ENCODE measurements at regions not wholly inside any gene's neighbourhood (a gene's known extent, or its start where the extent isn't known, plus 50 kb on each side); places are given as distances from the start of the nearest gene placed in this dataset.

GRCh38 chr5:21694567-21694966 is 1158.6 kb downstream of the CDH12 start:
- no peak for DNase-seq (ENCODE audit: low read depth)

- no peak for DNase-seq (ENCODE audit: low read depth)
Measured at GRCh38 chr5:21693591-21693990, 1159.6 kb downstream of the CDH12 start.

GRCh38 chr5:21689587-21689986 is 1163.6 kb downstream of the CDH12 start:
- DNase-seq (ENCODE audit: low read depth): peak; percentile 19

- DNase-seq (ENCODE audit: low read depth): peak; percentile 71
Measured at GRCh38 chr5:21688655-21689054, 1164.5 kb downstream of the CDH12 start.

GRCh38 chr5:21687621-21688020 is 1165.5 kb downstream of the CDH12 start:
- no peak for DNase-seq (ENCODE audit: low read depth)

GRCh38 chr5:21686706-21687105 is 1166.4 kb downstream of the CDH12 start:
- DNase-seq (ENCODE audit: low read depth): no peak

GRCh38 chr5:21685522-21685921 is 1167.6 kb downstream of the CDH12 start:
- peak; percentile 37 for DNase-seq (ENCODE audit: low read depth)

GRCh38 chr5:21684992-21685391 is 1168.2 kb downstream of the CDH12 start:
- DNase-seq (ENCODE audit: low read depth): no peak

GRCh38 chr5:21681911-21682310 is 1171.2 kb downstream of the CDH12 start:
- DNase-seq (ENCODE audit: low read depth): no peak

GRCh38 chr5:21680641-21681040 is 1172.5 kb downstream of the CDH12 start:
- DNase-seq (ENCODE audit: low read depth): peak; percentile 30

GRCh38 chr5:21680196-21680595 is 1172.9 kb downstream of the CDH12 start:
- peak; percentile 77 for DNase-seq (ENCODE audit: low read depth)

- no peak for DNase-seq (ENCODE audit: low read depth)
Measured at GRCh38 chr5:21678526-21678925, 1174.6 kb downstream of the CDH12 start.

GRCh38 chr5:21672911-21673310 is 1180.2 kb downstream of the CDH12 start:
- peak; percentile 4 for DNase-seq (ENCODE audit: low read depth)

GRCh38 chr5:21672360-21672759 is 1180.8 kb downstream of the CDH12 start:
- DNase-seq (ENCODE audit: low read depth): no peak

GRCh38 chr5:21665524-21665923 is 1187.6 kb downstream of the CDH12 start:
- no peak for DNase-seq (ENCODE audit: low read depth)

GRCh38 chr5:21663082-21663481 is 1190.1 kb downstream of the CDH12 start:
- DNase-seq (ENCODE audit: low read depth): no peak

- DNase-seq (ENCODE audit: low read depth): no peak
Measured at GRCh38 chr5:21661184-21661583, 1192.0 kb downstream of the CDH12 start.

- DNase-seq (ENCODE audit: low read depth): no peak
Measured at GRCh38 chr5:21654556-21654955, 1198.6 kb downstream of the CDH12 start.

GRCh38 chr5:21649969-21650368 is 1203.2 kb downstream of the CDH12 start:
- no peak for DNase-seq (ENCODE audit: low read depth)

GRCh38 chr5:21646469-21646868 is 1206.7 kb downstream of the CDH12 start:
- DNase-seq (ENCODE audit: low read depth): peak; percentile 41

GRCh38 chr5:21644032-21644431 is 1209.1 kb downstream of the CDH12 start:
- DNase-seq (ENCODE audit: low read depth): no peak

GRCh38 chr5:21642312-21642711 is 1210.8 kb downstream of the CDH12 start:
- no peak for DNase-seq (ENCODE audit: low read depth)

GRCh38 chr5:21623831-21624230 is 1229.3 kb downstream of the CDH12 start:
- DNase-seq (ENCODE audit: low read depth): no peak

GRCh38 chr5:21615195-21615765 is 1237.9 kb downstream of the CDH12 start:
- DNase-seq (ENCODE audit: low read depth): no peak
